HG02885 (cell line): ENCODE measurements at regions not wholly inside any gene's neighbourhood (a gene's known extent, or its start where the extent isn't known, plus 50 kb on each side); places are given as distances from the start of the nearest gene placed in this dataset.
A peak's percentile ranks its signal among the peaks of the same experiment; 100 is the strongest.

ENCODE experiments used
- ATAC-seq: cut with Tn5 transposase; IDR thresholded peaks from one replicate; pipeline ENCODE4 v1.9.1; 2021; ENCODE audit warnings: mild to moderate bottlenecking; ENCODE audit not compliant: unreplicated experiment, poor library complexity

GRCh38 chr1:91153341-91153740, 131.5 kb upstream of the ZNF644 start:
- ATAC-seq, result no peak

GRCh38 chr1:91152331-91152730, 130.5 kb upstream of the ZNF644 start:
- ATAC-seq, result no peak

- ATAC-seq, result no peak
These were observed 129.9 kb upstream of the ZNF644 start for GRCh38 chr1:91151702-91152101.

- no peak for ATAC-seq
These were observed 126.8 kb upstream of the ZNF644 start for GRCh38 chr1:91148641-91149069.

- no peak for ATAC-seq
These were observed 120.0 kb upstream of the ZNF644 start for GRCh38 chr1:91141858-91142257.

- ATAC-seq, result no peak
These were observed 117.1 kb upstream of the ZNF644 start for GRCh38 chr1:91138959-91139358.

- ATAC-seq, result no peak
These were observed 115.5 kb upstream of the ZNF644 start for GRCh38 chr1:91137173-91137852.

- ATAC-seq, result no peak
These were observed 114.0 kb upstream of the ZNF644 start for GRCh38 chr1:91135799-91136198.

GRCh38 chr1:91133248-91133647, 111.4 kb upstream of the ZNF644 start:
- ATAC-seq, result no peak

- ATAC-seq, result no peak
These were observed 108.6 kb upstream of the ZNF644 start for GRCh38 chr1:91130256-91130985.

- ATAC-seq, result no peak
These were observed 107.6 kb upstream of the ZNF644 start for GRCh38 chr1:91129458-91129857.

GRCh38 chr1:91129017-91129416, 107.2 kb upstream of the ZNF644 start:
- no peak for ATAC-seq

GRCh38 chr1:91124989-91125417, 103.2 kb upstream of the ZNF644 start:
- ATAC-seq, result peak; percentile 65

GRCh38 chr1:91124290-91124985, 102.6 kb upstream of the ZNF644 start:
- ATAC-seq, result peak; percentile 67

GRCh38 chr1:91123773-91124172, 101.9 kb upstream of the ZNF644 start:
- no peak for ATAC-seq

- ATAC-seq, result no peak
These were observed 101.5 kb upstream of the ZNF644 start for GRCh38 chr1:91123319-91123718.

GRCh38 chr1:91122106-91122717, 100.4 kb upstream of the ZNF644 start:
- ATAC-seq, result no peak

- ATAC-seq, result no peak
These were observed 99.5 kb upstream of the ZNF644 start for GRCh38 chr1:91121366-91121765.

GRCh38 chr1:91120936-91121335, 99.1 kb upstream of the ZNF644 start:
- ATAC-seq, result no peak

GRCh38 chr1:91120421-91120820, 98.6 kb upstream of the ZNF644 start:
- no peak for ATAC-seq

GRCh38 chr1:91104712-91105111, 82.9 kb upstream of the ZNF644 start:
- no peak for ATAC-seq
